ENCODE measurements at regions not wholly inside any gene's neighbourhood (a gene's known extent, or its start where the extent isn't known, plus 50 kb on each side); places are given as distances from the start of the nearest gene placed in this dataset.

DNA sequence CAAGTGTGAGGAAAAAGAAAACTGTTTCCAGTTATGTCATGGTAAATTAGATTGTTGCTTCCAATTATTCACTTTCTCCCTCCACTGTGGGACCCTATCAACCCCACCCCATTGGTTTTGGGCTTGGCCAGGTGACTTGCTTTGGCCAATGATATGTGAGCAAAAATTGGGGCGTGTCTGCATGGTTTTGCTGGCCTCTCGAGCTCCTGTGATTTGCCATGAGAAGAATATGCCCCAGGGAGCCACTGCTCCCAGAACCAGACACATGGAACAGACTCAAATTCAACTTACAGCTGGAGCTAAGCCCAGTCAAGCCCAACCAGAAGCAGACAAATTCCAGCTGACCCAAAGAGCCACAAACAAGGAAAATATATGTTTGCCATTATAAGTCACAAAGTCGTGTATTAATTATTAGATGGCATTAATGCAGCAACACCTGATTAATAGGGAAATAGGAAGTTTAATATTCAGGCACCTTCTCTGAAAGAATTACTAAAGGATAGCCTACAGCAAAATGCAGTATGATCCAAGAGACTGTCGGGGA lies 248.9 kb downstream of the ANAPC1 start:
- DNase-seq, result no peak

DNA sequence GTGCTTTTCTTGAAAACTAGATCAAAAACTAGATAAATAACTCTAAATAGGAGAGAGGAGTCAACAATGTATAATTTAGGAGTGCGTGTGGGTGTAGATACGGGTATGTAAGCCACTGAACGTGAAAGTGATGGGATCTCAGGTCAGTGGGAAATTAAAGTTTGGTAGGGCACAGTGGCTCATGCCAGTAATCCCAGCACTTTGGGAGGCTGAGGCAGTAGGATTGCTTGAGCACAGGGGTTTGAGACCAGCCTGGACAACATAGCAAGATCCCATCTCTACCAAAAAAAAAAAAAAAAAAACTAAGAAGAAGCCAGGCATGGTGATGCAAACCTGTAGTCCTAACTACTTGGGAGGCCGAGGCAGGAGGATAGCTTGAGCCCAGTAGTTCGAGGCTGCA lies 247.1 kb downstream of the ANAPC1 start:
- no peak for DNase-seq

DNA sequence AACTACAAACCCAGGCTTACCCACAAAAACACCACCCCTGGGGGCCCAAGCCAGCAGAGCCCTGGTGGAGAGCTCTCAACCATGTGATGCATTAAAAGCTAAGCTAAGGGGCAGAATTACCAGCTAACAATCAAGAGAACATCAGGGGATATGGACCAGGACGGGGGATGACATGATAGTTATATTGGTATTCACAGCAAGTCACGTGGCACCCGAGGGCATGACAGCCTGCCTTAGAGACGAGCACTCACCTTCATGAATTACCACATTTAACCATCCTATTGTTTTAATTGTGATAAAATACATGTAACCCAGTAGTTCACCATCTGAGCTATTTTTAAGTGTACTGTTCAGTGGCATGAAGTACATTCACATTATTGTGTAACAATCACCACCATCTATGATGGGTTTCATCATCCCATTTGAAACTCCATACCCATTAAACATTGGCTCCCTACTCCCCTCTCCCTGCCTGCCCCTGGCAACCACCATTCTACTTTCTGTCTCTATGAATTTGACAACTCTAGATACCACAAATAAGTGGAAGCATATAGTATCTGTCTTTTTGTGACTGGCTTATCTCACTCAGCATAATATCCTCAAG lies 245.6 kb downstream of the ANAPC1 start:
- DNase-seq, result no peak

DNA sequence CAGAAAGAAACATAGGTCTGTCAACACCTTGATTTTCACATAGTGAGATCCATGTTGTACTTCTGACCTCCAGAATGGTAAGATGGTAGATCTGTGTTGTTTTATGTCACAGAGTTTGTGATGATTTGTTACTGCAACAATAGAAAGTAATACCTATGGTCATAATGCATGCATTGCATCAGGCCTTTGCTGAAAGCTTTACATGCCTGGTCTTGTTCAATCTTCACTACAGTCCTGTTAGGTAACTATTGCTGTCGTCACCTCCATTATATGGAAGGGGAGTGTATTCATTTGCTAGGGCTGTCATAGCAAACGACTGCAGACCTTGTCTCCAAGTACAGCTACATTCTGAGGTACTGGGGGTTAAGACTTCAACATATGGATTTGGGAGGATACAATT lies 243.5 kb downstream of the ANAPC1 start:
- no peak for DNase-seq

- no peak for DNase-seq
Measured at GRCh38 chr2:111642586-111643327, 241.2 kb downstream of the ANAPC1 start.

GRCh38 chr2:111643759-111644158 lies 240.2 kb downstream of the ANAPC1 start:
- DNase-seq, result no peak

DNA sequence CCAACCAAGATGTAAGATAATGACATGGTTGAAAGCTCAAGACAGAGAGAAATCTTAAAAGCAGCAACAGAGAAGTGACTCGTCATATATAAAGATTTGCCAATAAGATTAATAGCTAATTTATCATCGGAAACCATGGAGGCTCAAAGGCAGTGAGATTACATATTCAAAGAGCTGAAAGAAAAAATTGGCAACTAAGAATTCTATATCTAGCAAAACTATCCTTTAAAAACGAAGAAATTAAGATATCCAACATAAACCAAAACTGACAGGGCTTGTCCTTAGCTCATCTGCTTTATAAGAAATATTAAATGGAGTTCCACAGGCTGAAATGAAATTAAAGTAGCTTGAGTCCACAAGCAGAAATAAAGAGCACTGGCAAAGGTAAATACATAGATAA lies 236.6 kb downstream of the ANAPC1 start:
- no peak for DNase-seq

- no peak for DNase-seq
Measured at GRCh38 chr2:111652038-111652437, 232.0 kb downstream of the ANAPC1 start.

DNA sequence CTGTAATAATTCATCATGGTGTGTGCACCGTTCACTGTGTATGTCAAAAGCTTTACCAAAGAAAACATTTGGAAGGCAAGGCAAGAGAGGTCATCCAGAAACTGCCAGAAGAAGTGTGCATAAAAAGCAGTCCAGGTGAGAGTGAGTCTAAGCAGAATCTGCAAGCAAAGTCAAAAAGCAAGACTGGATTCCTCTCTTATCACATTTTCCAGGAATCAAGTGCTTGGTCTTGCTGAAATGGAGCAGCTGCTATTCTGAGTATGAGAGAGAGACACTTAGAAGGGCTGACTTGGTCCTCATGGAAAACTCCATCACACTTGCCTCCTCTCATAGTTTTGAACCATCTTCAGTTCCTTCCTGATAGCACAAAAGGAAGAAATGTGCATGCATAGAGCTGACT lies 231.3 kb downstream of the ANAPC1 start:
- DNase-seq, result no peak

GRCh38 chr2:111653103-111653624 lies 230.8 kb downstream of the ANAPC1 start:
- DNase-seq, result no peak

DNA sequence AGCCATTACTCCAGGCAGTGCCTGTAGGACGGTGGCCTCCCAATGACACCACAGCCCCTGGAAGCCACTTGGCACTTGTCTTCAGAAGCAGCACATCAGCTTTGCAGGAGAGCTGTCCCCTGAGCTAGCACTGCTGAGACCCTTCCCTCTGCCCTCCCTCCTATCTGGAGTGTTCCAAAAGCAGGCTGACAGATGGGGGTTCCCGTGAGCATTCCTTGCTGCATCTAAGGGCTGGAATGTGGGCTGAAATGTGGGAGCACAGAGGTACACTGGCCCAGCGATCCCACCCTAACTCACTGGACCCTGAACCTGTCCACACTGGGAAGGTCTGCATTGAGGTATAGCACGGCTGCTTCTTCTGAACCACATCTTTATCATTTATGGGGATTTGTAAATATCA lies 230.1 kb downstream of the ANAPC1 start:
- no peak for DNase-seq

DNA sequence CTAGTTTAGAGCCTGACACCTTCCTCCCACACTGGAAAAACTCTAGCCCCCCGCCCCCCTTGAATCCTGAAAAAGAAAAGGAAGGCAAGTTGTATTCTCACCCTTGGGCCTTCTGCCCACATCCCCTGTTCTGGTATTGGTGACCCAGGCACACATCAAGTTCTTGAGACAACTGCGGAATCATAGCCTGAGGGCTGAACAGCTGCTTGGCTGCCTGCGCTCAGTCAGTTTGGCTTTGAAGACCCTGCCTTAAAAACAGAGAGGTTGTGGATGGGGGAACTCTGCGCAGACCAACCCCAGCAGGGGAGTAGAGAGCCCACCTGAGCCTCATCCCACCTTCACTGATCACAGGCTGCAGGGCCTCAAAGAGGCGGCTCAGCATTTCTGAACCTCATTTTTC lies 229.2 kb downstream of the ANAPC1 start:
- no peak for DNase-seq

DNA sequence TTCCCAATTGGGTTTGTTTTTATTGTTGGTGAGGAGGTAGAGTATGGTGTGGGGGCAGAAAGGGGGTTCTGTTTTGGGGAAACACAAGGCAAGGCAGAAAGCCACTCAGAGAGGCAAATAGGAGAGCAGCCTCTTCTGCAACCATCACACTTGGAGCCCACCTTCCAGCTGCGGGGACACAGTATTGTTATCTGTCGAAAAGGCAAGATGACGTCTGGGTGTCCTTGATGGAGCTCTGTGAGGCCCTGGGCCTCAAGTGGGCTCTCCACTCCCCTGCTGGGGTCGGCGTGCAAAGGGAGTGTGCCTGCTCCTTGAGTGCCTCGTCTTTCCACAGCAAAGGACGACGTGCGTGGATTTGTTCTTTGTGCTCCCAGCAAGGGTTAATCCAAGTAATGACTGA lies 227.6 kb downstream of the ANAPC1 start:
- DNase-seq, result no peak

DNA sequence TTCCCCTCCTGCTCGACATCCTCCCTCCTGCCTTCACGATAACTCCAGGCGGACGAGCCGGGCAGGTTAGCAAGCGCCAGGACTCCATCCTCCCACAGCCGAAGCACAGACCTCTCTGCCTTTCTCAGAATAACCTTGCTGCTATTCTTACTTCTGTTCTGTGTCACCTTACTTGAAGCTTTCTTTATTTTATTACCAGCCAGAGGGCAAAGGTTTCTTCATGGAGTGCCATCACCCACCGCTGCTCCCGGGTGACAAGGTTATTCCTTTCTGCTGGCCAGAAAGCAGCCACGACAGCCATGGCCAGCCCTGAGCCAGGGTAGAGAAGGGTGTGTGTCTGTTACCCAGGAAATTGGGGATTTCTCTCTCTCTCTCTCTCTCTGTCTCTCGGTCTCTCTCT lies 227.1 kb downstream of the ANAPC1 start:
- DNase-seq, result no peak

- DNase-seq, result no peak
Measured at GRCh38 chr2:111657351-111657975, 226.5 kb downstream of the ANAPC1 start.

- no peak for DNase-seq
Measured at GRCh38 chr2:111659361-111660333, 224.3 kb downstream of the ANAPC1 start.

GRCh38 chr2:111660811-111661210 lies 223.2 kb downstream of the ANAPC1 start:
- no peak for DNase-seq

DNA sequence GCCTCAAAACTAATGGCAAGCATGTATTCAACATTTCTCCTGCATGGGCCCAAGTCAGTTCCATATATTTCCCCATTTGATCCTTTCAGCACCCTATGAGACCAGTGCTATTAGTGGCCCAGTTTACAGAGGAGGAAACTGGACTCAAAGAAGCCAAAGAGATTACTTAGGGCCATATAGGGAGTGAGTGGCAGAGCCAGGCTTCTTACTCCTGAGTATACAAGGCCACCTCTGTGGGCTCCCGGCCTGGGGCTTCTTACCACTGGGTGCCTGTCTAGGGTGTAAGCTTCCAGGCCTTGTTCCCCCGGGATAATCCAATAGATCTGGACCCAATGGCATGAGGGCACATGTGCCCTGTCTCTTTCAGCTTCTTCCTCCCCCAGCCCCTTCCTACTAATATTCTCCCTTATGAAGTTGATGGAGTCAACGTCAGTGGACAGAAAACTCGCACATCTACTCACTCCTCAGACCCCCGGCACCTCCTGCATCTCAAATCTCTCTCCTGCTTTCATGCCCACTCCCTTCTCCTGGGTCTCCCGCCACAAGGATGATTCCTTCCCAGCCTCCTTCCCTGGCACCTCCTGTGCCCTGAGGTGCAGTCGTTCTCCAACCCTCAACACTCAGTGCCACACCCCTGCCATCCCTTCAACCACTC lies 222.6 kb downstream of the ANAPC1 start:
- DNase-seq, result no peak

GRCh38 chr2:111662039-111662770 lies 221.8 kb downstream of the ANAPC1 start:
- DNase-seq, result no peak
